HG02885 (cell line): ENCODE measurements at regions not wholly inside any gene's neighbourhood (a gene's known extent, or its start where the extent isn't known, plus 50 kb on each side); places are given as distances from the start of the nearest gene placed in this dataset.

Experiments used
- ATAC-seq: cut with Tn5 transposase; IDR thresholded peaks from one replicate; pipeline ENCODE4 v1.9.1; 2021; ENCODE audit warnings: mild to moderate bottlenecking; ENCODE audit not compliant: unreplicated experiment, poor library complexity

DNA sequence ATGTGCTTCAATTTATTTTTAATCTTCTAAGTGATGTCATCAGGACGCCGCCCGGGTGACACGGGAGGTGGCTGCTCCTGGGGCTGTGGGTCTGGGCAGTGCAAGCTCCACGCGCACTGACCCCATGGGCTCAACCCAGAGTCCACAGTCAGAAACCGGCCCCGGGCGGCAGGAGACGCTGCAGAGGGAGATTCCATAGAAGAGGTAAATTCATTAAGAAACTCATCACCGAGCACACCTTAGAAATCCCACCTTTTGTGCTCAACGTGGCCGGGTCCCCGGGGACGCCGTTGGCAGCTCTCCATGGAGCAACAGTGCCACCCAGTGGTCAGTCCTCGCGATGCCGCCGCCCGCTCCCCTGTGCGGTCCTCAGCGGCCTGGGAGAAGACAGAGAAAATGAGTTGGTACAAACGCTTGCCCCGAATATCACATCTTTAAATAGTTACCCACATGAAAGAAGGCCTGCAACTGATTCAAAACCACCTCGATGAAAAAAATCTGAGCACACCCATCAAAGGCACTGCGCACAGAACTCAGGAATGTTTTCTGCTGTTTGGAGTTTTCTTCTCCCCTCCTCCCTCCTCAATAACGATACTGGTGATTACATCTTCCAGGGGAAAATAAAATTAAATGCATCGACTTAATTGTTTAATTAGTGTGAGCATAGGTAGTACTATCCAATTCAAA lies 92.6 kb downstream of the CMPK2 start:
- ATAC-seq, result peak; percentile 91

- ATAC-seq, result no peak
Measured at GRCh38 chr2:6773694-6774044, 92.0 kb downstream of the CMPK2 start.

DNA sequence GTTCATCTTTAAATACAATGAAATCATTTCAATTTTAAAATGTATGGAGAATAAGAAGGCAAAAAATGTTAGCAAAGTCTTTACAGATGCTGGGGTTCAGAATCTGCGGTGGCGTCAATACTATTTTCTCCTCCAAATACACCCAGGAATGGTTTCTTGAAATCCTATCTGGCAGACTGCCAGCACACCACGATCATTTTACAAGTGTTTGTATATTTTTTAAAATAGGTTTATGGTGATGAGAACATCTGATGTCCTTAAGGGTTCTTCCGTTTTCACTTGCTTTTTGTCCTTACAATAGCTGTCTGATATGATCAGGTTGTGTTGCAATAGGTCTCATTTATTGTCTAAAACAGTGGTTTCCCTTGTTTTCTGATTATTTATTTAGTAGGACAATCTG lies 89.6 kb downstream of the CMPK2 start:
- no peak for ATAC-seq

DNA sequence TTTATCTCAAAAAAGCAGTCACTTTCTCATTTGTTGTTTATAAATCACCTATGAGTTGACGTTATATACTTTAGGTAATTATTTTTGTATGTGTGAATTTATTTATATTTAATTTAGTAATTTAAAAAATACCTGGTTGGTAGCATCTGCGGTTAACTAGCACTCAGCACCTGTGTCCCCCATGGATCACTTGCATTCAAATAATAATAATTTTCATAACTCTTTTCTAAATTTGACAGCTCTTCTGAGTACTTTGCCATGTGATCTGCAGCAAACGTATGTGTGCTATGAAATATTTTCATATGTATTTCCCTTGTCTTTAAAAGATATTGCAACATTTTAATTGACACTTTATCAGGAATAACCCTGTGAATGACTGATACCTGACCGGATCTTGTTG lies 88.1 kb downstream of the CMPK2 start:
- ATAC-seq, result no peak

GRCh38 chr2:6780765-6781274 lies 84.9 kb downstream of the CMPK2 start:
- no peak for ATAC-seq

DNA sequence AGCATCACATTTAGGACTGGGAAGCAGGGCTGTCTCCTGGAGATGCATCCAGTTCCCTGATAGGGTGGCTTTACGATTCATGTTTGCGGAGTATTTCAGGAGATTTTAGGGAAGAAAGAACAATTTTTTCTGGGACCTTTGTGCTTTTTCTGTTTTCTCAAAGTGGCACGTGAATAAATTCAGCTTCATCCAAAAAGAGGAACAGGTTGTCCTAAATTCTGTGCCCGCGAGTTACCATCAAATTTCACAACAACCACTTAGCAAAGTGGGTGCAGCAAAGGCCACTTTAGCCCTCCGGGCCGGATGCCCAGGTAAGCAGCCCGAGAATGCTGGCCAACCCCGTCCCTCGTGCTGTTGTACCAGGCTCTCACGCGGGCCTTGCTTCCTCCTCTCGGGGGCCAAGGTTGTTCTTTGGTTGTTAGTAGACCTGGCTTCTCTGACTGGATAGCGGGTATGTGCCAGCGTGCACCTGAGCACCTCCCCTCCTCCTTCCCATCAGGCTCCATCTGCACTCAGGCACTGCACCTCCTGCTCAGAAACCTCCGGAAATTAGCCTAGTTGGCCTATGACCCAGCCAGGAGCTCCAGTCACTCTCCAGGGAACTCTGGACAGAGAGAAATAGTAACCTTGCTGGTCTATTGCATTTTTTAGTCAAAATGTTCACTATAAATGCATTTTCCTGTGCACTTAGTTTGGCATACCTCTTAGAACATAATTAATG lies 83.0 kb downstream of the CMPK2 start:
- ATAC-seq, result no peak

- no peak for ATAC-seq
Measured at GRCh38 chr2:6783238-6783614, 82.5 kb downstream of the CMPK2 start.

DNA sequence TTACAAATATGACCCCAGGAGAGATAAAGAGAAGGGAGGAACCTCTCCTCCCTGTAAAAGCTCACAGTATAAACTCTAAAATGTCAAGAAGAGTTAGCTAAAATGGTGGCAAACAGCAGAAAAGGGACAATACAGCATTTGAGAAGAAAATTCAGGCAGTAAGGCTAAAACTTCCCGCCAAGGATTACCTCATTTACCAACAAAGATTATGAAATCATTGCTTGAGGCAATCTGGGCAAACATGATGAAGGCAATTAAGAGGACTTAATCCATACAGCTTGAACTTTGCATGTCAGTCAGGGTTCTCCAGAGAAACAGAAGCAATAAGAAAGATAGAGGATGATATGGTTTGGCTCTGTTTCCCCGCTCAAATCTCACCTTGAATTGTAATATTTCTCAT lies 81.4 kb downstream of the CMPK2 start:
- no peak for ATAC-seq

DNA sequence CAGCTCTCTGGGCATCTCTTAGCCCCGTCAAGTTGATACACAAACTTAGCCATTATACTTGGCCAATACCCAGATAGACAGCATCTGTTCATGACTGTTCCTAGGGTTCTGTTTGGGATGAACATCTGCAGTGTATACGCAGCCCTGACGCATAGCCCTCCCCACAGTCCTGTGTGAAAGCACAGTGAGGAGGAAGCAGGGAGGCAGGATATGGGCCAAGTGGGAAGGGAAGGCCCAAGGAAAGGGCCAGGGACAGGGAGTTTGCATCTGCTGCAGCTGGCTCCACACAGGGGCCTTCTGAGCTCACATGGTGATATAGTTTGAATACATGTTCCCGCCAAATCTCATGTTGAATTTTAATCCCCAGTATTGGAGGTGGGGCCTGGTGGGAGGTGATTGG lies 80.2 kb downstream of the CMPK2 start:
- ATAC-seq, result no peak

DNA sequence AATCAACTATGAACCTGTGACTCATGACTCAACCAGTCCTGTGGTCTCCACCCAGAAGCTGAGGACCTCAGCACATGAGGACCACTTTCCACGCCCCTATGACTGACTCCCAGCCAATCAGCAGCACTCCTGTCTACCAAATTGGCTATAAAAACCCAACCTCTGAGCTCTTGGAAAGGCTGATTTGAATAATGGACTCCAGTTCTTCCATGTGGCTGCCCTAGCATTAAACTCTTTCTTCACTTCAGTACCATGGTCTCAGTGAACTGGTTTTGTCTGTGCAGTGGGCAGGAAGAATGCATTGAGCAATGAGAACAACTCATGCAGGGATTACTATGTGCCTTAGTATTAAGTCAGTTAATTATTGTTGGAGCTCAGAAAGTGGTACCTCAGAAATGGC lies 78.3 kb downstream of the CMPK2 start:
- no peak for ATAC-seq

- ATAC-seq, result no peak
Measured at GRCh38 chr2:6788614-6789013, 77.1 kb downstream of the CMPK2 start.

GRCh38 chr2:6789559-6790138 lies 76.1 kb downstream of the CMPK2 start:
- ATAC-seq, result no peak

DNA sequence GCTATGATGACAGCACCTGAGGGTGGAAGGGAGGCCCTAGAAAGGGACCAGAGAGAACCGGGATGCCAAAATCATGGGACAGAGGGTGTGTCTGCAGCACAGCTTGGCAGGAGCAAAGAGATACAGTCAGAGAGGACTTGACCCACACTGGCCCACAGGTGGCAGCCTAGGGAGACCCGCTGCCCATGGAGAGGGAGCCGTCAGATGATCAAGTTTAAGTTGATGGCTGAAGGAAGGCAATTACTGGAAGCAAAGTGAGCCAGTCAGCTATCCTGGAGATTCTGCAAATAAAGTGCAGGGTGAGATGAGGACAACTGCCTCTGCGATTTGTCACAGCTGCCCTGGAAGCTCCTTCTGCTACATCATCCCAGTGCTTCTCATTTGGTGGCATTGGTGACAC lies 74.0 kb downstream of the CMPK2 start:
- ATAC-seq, result no peak

DNA sequence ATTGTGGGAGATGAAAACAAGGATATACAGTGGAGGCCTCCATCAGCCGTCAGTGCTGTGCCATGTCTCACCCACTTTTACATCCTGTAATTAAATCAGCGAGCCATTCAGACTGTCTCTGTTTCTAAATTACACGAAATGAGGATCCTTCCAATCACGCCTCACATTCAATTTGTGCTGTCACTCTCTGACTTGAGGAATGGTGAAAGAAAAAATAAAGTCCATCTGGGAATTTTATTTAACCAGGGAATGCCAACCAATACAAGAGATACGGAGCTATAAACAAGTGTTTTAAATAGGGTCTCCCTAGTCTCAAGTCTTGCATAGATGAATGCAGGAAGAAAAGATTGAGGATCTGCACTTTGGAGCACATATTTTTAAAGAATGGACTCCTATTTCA lies 72.8 kb downstream of the CMPK2 start:
- ATAC-seq, result no peak

DNA sequence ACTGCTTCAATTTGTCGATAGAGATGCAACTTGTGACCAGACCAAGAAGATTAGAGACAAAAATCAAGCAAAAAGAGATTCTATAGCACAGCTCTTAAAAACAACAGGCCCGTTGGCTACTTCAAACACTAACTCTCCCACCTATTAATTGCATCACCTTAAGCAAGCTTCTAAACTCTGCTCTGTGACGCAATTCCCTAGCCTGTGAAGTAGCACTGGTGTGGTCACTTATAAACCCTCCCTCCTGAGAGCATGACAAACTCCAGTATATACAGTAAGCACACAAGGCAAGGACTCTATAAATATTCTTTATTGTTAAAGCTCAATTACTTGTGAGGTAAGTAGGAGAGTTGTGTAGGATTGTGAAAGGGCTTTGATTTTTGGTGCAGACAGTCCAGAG lies 72.3 kb downstream of the CMPK2 start:
- no peak for ATAC-seq

DNA sequence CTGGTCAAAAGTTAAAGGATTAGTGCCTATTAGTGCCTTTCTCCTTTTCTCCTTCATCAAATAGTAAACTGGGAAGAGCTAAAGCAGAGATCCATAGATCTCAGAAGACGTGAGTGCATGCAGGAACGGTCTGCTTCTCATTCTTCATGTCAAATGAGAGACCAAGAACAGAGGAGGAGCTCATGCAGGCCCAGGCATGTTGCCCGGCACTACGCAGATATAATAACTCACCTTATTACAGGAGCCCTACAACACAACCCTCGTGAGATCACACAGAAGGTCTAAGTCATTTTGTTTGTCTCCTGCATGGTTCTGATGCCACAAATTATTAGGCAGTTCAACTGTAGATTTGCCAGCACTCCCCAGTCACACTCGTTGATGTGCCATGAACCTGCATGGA lies 71.8 kb downstream of the CMPK2 start:
- ATAC-seq, result no peak

DNA sequence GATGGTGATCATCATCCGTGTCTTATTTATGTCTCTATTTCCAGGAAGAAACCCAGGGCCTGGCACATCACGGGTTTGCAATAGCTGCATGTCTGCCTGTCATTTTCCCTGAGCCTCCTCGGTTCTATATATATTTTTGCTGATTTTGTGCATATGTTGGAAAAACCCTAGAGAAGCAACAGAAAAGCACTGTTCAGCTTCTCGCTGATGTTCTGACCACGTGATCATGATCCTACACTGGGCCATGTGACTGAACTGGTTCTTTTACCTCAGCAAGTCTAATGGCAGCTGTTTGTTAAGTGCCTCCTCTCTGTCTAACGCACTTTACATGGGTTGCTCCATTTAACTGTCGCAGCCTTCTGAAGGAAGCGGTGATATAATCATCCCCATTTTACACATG lies 71.3 kb downstream of the CMPK2 start:
- no peak for ATAC-seq
